HT1080 (cell line): ENCODE measurements at regions not wholly inside any gene's neighbourhood (a gene's known extent, or its start where the extent isn't known, plus 50 kb on each side); places are given as distances from the start of the nearest gene placed in this dataset.
A peak's percentile ranks its signal among the peaks of the same experiment; 100 is the strongest.
"Not testable (repeated sequence)": the region's sequence is repeated elsewhere in the genome, so short reads cannot be mapped to it uniquely, and the experiment has no call there.

Source experiments
- DNase-seq: peaks from one replicate; pipeline ENCODE4 v3.0.0-alpha.2; 2015; ENCODE audit warnings: low read depth

DNA sequence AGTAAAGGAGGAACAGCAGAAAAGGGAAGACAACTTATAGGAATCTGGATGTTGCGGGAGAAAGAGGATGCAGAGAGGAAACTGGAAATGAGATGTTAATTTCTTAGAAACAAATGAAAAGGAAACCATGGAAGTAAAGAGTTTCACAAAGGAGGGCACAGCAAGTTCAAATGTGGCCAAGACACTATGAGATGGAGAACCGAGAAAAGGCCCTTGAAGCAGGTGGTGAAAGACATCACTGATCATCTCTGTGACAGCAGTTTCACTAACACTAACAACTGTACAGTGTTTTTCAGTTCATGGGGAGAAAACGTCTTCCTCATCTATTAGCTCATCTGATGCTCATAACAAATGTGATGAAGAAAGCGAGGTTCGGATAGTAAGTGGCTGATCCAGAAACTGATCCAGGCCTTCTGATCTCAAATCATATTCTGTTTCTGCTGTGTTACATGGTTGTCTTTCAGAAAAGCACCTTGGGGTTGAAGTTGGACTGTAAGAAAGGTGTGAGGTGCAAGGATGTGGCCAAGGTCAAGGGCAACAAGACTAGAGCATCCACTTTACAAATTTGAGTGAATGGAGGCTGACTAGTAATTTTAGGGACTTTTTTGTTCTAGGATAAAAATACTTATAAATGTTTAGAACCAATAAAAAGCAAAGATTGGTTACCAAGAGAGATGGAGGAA is 492.1 kb upstream of the CADM1 start:
- DNase-seq = no peak

DNA sequence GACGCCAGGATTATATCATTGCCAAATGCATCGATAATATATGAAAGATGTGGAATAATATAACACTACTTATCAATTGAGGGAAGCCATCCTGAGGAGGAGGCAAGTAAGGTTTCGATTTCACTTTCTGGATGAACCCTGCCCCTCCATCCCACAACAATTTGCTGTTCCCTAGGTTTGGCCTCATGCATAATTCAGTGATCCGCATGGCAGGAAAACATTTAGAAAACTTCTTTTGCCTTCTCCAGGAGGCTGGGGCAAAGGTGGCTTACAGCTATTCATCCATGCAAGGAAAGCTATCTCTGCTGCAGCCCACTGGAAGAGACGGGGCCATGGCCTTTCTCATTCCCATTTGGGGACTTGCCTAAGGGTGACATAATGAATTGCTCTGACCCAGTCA is 489.4 kb upstream of the CADM1 start:
- DNase-seq = no peak

DNA sequence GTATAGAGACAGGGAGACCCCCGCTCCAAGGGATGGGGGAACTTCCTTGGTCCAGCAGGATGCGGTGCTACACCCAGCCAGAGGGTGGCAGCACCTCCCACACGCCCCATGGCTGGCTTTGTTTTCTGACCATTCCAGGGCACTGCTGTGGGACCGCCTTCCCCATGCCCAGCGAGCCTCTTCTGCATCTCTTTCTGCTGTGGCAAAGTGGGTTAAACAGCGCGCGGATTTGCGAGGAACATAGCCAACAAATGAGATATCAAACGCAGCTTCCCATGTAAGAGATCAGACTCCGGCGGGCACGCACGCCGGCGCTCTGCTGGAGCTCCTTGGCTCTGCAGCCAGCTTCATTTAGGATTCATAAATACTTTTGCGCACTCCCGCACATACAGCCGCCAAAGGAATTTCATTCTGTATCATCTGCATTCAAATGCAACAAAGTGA is 485.8 kb upstream of the CADM1 start:
- no peak for DNase-seq

DNA sequence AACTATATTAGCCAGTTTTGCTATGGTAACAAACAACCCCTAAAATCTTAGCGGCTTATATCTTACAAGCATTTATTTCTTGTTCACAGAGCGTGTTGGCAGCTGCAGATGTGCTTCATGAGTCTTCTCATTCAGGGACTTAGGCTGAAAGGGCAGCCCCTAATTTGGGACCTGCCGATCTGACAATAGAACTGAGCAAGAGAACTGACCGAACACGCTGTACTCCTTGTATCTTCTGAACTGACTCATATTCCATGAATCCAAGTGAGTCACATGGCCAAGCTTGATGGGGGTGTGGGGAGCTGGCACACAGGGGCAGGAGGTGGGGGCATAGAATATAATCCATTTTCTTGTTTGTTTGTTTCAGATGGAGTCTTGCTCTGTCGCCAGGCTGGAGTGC is 481.7 kb upstream of the CADM1 start:
- DNase-seq = peak; percentile 37

DNA sequence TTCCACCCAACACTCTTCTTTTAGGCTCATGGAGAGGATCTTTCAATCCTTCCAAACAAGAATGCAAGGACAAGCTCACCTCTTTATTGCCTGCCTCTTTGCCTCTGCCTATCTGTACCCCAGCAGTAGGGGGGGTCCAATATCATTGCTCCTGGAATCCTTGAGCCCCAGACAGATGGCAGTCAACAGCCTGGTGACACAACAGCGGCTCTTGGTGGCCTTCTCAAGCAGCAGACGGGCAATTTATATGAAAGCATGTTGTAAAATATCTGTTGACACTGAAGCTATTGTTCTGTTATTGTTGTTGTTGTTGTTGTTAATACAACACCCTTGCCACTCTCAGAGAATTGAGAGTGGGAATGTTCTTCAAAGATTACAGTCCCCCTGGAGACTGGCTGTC is 480.0 kb upstream of the CADM1 start:
- no peak for DNase-seq

- DNase-seq = no peak
These were observed 478.5 kb upstream of the CADM1 start for GRCh38 chr11:115982666-115983065.

DNA sequence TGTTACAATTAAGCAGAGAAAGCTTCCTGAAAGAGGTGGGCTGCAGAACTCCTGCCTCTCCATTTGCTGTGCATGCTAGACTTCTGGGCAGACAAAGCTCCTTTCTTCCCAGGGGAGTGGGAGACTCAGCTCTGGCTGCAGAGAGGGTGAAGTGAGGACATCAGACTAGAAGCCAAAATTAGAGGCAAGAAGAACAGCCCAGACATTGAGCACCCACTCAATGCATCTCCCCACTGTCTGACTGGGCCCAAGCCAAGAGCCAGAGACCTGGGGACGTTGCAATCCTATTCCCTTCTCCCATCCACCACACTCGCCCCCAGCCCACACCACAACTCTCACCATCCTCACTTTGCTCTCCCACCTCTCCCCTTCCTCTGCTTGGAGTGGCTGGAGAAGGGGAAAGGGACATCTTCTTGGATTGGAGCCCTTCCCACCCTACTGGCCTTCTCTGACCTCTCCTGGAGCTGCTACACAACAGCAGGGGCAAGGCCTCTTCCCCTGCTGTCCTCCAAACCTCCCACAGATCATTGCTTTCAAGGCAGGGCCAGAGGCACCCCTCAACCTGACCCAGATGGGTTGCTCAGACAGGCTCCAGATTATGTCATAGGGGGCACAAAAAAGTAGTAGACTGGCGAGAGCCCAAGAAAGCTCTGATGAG is 477.7 kb upstream of the CADM1 start:
- no peak for DNase-seq

GRCh38 chr11:115981104-115981481 is 476.9 kb upstream of the CADM1 start:
- DNase-seq = no peak

- DNase-seq = no peak
These were observed 476.3 kb upstream of the CADM1 start for GRCh38 chr11:115980337-115981103.

- DNase-seq = no peak
These were observed 470.5 kb upstream of the CADM1 start for GRCh38 chr11:115974703-115975102.

- DNase-seq = not testable (repeated sequence)
These were observed 463.0 kb upstream of the CADM1 start for GRCh38 chr11:115967203-115967602.

DNA sequence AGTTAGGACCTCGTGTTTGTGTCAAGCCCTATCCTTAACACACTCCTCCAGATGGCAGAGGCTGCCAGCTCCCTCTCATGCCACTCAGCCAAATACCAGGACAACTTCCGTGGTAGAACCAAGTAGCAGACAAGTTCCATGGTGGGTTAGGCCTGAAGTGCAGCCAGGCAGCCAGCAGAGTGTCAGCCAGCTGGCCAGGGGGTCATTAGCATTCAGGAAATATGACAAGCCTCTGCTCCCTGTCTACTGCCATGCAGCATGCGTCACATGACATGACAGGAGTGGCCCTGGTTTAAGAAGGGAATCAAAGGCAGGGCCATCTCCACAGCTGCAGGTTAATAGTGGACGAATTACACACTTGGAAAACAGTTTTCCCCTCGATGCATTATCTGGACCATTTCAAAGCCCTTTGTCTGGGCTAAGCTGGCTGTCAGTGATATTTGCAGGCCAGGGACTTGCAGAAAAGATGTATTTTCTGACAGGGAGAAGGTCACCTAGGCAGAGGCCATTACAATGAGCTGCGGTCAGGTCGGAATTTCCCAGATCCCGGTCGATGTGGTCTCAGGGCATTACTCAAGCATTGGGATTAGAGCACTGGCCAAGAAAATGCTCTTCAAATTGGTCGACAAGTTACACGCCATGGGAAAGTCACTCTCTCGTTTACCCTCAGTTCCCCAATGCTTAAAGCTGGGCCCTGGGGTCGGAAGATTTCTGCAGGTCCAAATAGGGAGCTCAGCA is 461.7 kb upstream of the CADM1 start:
- DNase-seq = peak; percentile 74

- DNase-seq = no peak
These were observed 459.9 kb upstream of the CADM1 start for GRCh38 chr11:115964091-115964490.

- DNase-seq = no peak
These were observed 458.9 kb upstream of the CADM1 start for GRCh38 chr11:115963156-115963555.

GRCh38 chr11:115961159-115962003 is 457.2 kb upstream of the CADM1 start:
- DNase-seq = peak; percentile 26

DNA sequence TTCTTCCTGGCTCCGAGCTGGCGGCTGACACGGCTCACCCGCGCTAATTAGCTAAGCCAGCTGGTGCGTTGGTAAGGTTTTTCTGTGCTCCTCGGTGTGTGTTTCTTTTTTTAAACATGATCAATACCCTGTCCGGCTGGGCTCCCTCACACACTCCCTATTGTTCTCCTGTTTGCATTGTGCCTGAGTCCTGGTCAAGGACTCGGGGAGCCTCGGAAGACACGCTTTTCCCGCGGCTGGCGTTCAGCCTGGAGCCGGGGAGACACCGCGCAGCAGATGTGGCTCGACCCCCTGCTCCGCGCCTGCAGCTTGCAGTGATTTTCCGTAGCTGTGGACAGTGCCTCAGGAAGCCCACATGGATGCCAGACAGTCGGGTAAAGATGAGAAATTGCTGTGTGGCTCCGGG is 454.9 kb upstream of the CADM1 start:
- DNase-seq = no peak

DNA sequence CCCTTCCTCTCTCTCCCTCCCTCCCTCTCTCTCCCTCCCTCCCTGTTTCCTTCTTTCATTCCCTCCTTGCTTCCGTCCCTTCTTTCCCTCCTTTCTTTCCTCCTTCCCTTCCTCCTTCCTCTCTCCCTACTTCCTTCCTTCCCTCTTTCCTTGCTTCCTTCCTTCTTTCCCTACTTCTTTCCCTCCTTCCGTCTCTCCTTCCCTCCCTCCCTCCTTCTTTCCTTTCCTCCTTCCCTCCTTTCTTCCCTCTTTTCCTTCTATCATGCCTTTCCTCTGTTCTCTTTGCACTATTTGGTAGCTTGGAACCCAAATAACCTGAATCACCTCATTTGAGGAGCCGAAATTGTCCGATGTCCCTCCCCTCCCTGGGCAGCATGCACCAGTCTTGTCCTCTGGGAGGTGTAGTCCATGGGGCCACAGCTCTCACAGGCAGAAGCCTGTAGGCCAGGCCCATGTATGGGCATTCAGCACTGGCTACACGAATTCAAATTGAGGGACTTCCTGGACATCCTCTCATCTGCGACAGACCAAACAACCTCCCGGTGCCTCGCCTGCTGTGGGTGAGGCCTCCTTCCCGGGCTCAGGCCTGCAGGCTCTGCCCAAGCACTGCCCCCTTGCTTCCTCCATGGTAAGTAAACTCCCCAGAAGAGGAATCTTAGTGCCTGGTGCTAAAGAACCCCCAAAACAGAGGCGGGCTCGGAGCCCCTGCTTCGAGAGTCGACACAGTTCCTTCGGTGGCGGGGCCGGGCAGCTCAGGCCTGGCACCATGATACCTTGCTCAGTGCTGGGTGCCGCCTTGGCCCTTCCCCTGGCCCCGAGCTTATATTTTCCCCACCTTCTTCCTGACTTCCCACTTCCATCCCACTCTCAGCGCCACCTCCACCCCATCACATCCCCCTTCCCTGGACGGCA is 454.1 kb upstream of the CADM1 start:
- no peak for DNase-seq

- DNase-seq = no peak
These were observed 451.6 kb upstream of the CADM1 start for GRCh38 chr11:115955803-115956202.

GRCh38 chr11:115950660-115951059 is 446.4 kb upstream of the CADM1 start:
- DNase-seq = no peak

GRCh38 chr11:115944596-115944995 is 440.4 kb upstream of the CADM1 start:
- no peak for DNase-seq
